GM18868 (cell line): ENCODE measurements at regions not wholly inside any gene's neighbourhood (a gene's known extent, or its start where the extent isn't known, plus 50 kb on each side); places are given as distances from the start of the nearest gene placed in this dataset.

Source experiments
- ATAC-seq: cut with Tn5 transposase; IDR thresholded peaks from one replicate; pipeline ENCODE4 v1.9.1; 2021; ENCODE audit warnings: mild to moderate bottlenecking, moderate library complexity; ENCODE audit not compliant: unreplicated experiment

GRCh38 chr6:14252271-14252850 is 134.8 kb downstream of the CD83 start:
- no peak for ATAC-seq

GRCh38 chr6:14254505-14254904 is 136.9 kb downstream of the CD83 start:
- peak; percentile 86 for ATAC-seq

GRCh38 chr6:14255916-14256315 is 138.3 kb downstream of the CD83 start:
- no peak for ATAC-seq

- no peak for ATAC-seq
Observed at GRCh38 chr6:14258117-14258516, 140.5 kb downstream of the CD83 start.

- ATAC-seq, result no peak
Observed at GRCh38 chr6:14258695-14259593, 141.4 kb downstream of the CD83 start.

GRCh38 chr6:14259594-14260152 is 142.1 kb downstream of the CD83 start:
- ATAC-seq, result no peak

- no peak for ATAC-seq
Observed at GRCh38 chr6:14260839-14261238, 143.3 kb downstream of the CD83 start.

- no peak for ATAC-seq
Observed at GRCh38 chr6:14263881-14264424, 146.4 kb downstream of the CD83 start.

GRCh38 chr6:14265049-14266021 is 147.8 kb downstream of the CD83 start:
- no peak for ATAC-seq

- no peak for ATAC-seq
Observed at GRCh38 chr6:14266266-14266665, 148.7 kb downstream of the CD83 start.

- ATAC-seq, result no peak
Observed at GRCh38 chr6:14267885-14268660, 150.5 kb downstream of the CD83 start.

GRCh38 chr6:14269436-14269835 is 151.9 kb downstream of the CD83 start:
- ATAC-seq, result no peak

GRCh38 chr6:14270142-14270893 is 152.7 kb downstream of the CD83 start:
- no peak for ATAC-seq

GRCh38 chr6:14270925-14271788 is 153.6 kb downstream of the CD83 start:
- no peak for ATAC-seq

GRCh38 chr6:14271789-14272736 is 154.5 kb downstream of the CD83 start:
- ATAC-seq, result no peak

- no peak for ATAC-seq
Observed at GRCh38 chr6:14272737-14273085, 155.1 kb downstream of the CD83 start.

- ATAC-seq, result no peak
Observed at GRCh38 chr6:14273191-14273590, 155.6 kb downstream of the CD83 start.
